Parathyroid adenoma (tissue), 2 donors: ENCODE measurements at regions not wholly inside any gene's neighbourhood (a gene's known extent, or its start where the extent isn't known, plus 50 kb on each side); places are given as distances from the start of the nearest gene placed in this dataset.

Source experiments
- H2AFZ ChIP-seq: fragments of 300-600 bp; sonication (generic); one replicate; pipeline ENCODE4 v1.7.0; 2017; ENCODE audit warnings: antibody characterized with exemption, mild to moderate bottlenecking
- H3K27ac ChIP-seq: fragments of 300-600 bp; sonication (generic); one replicate; pipeline ENCODE4 v1.7.0; 2017
- H3K27me3 ChIP-seq: fragments of 300-600 bp; sonication (generic); one replicate; pipeline ENCODE4 v1.7.0; 2017; ENCODE audit warnings: low read length; ENCODE audit not compliant: control insufficient read depth, insufficient read depth
- H3K36me3 ChIP-seq: fragments of 300-600 bp; sonication (generic); one replicate; pipeline ENCODE4 v1.7.0; 2017; ENCODE audit warnings: low read length; ENCODE audit not compliant: control insufficient read depth, insufficient read depth
- H3K4me1 ChIP-seq: fragments of 300-600 bp; sonication (generic); one replicate; pipeline ENCODE4 v1.7.0; 2017; ENCODE audit warnings: control low read depth
- H3K4me2 ChIP-seq: fragments of 300-600 bp; sonication (generic); one replicate; pipeline ENCODE4 v1.7.0; 2017; ENCODE audit warnings: low read length
- H3K4me3 ChIP-seq: fragments of 300-600 bp; sonication (generic); one replicate; pipeline ENCODE4 v1.7.0; 2017; ENCODE audit warnings: low read depth, low read length
- H3K79me2 ChIP-seq: fragments of 300-600 bp; sonication (generic); one replicate; pipeline ENCODE4 v1.7.0; 2017; ENCODE audit warnings: control low read depth
- H3K9ac ChIP-seq: fragments of 300-600 bp; sonication (generic); one replicate; pipeline ENCODE4 v1.7.0; 2017; ENCODE audit warnings: mild to moderate bottlenecking
- H3K9me3 ChIP-seq: fragments of 300-600 bp; sonication (generic); one replicate; pipeline ENCODE4 v1.7.0; 2017; ENCODE audit warnings: low read length; ENCODE audit not compliant: control insufficient read depth
- CTCF ChIP-seq: fragments of 300-600 bp; sonication (generic); IDR thresholded peaks from one replicate; pipeline ENCODE4 v1.7.0; 2017; ENCODE audit warnings: antibody characterized with exemption, mild to moderate bottlenecking
- donor health status: primary hyperparathyroidism.

GRCh38 chr2:143877056-143877455 is 642.9 kb downstream of the ZEB2 start:
- Histone ChIP-seq H3K4me1 (no peaks in the 10 kb centered on the region), H3K9ac (no peak overlapping the region), H3K36me3 (no peaks in the 10 kb centered on the region), H3K4me2 (no peak overlapping the region), H3K27me3 (no peaks in the 10 kb centered on the region), H2AFZ (no peak overlapping the region), H3K9me3 (no peaks in the 10 kb centered on the region), H3K4me3 (no peak overlapping the region), H3K79me2 (no peaks in the 10 kb centered on the region), H3K27ac (no peak overlapping the region)
- no peak for TF ChIP-seq CTCF

- no peaks in the 10 kb centered on the region for H3K36me3 ChIP-seq
- H3K27me3 ChIP-seq: no peaks in the 10 kb centered on the region
- H2AFZ ChIP-seq: no peak overlapping the region
- H3K9ac ChIP-seq: no peak overlapping the region
- no peaks in the 10 kb centered on the region for H3K4me1 ChIP-seq
- H3K9me3 ChIP-seq: no peaks in the 10 kb centered on the region
- no peaks in the 10 kb centered on the region for H3K79me2 ChIP-seq
- no peak overlapping the region for H3K4me3 ChIP-seq
- no peak for TF ChIP-seq CTCF
- no peak overlapping the region for H3K4me2 ChIP-seq
- no peak overlapping the region for H3K27ac ChIP-seq
These were observed 644.4 kb downstream of the ZEB2 start for GRCh38 chr2:143875295-143876233.

- H3K4me3 ChIP-seq: no peak overlapping the region
- H3K4me1 ChIP-seq: no peaks in the 10 kb centered on the region
- TF ChIP-seq CTCF: no peak
- no peak overlapping the region for H3K9ac ChIP-seq
- H2AFZ ChIP-seq: no peak overlapping the region
- no peak overlapping the region for H3K27ac ChIP-seq
- H3K4me2 ChIP-seq: no peak overlapping the region
- H3K27me3 ChIP-seq: no peaks in the 10 kb centered on the region
- no peaks in the 10 kb centered on the region for H3K9me3 ChIP-seq
- no peaks in the 10 kb centered on the region for H3K36me3 ChIP-seq
- no peaks in the 10 kb centered on the region for H3K79me2 ChIP-seq
These were observed 646.0 kb downstream of the ZEB2 start for GRCh38 chr2:143873886-143874285.

- Histone ChIP-seq H3K4me3 (no peak overlapping the region), H3K27ac (no peak overlapping the region), H3K4me1 (no peaks in the 10 kb centered on the region), H3K4me2 (no peak overlapping the region), H3K9ac (no peak overlapping the region), H3K79me2 (no peaks in the 10 kb centered on the region), H3K9me3 (no peaks in the 10 kb centered on the region), H2AFZ (no peak overlapping the region), H3K27me3 (no peaks in the 10 kb centered on the region), H3K36me3 (no peaks in the 10 kb centered on the region)
- TF ChIP-seq CTCF: no peak
These were observed 649.2 kb downstream of the ZEB2 start for GRCh38 chr2:143870696-143871095.

GRCh38 chr2:143856978-143857377 is 662.9 kb downstream of the ZEB2 start:
- Histone ChIP-seq H2AFZ (no peak overlapping the region), H3K79me2 (no peaks in the 10 kb centered on the region), H3K4me1 (no peaks in the 10 kb centered on the region), H3K9me3 (no peaks in the 10 kb centered on the region), H3K9ac (no peak overlapping the region), H3K27me3 (no peaks in the 10 kb centered on the region), H3K27ac (no peak overlapping the region), H3K36me3 (no peaks in the 10 kb centered on the region), H3K4me2 (no peak overlapping the region), H3K4me3 (no peak overlapping the region)
- TF ChIP-seq CTCF: no peak
